T-cell (primary cell): ENCODE measurements at regions not wholly inside any gene's neighbourhood (a gene's known extent, or its start where the extent isn't known, plus 50 kb on each side); places are given as distances from the start of the nearest gene placed in this dataset.

Source experiments
- ATAC-seq, 4 experiments: fragments of 200-7000 bp in 3 of 4; fragments of 150-1000 bp in 1 of 4; cut with Tn5 transposase; replicated peaks in 1 of 4; 1 replicate in 3 of 4; 2 replicates in 1 of 4; pipeline ENCODE4 v1.10.0; 2021; ENCODE audit warnings: moderate library complexity in 3 of 4, mild to moderate bottlenecking in 2 of 4, moderate number of reproducible peaks in 1 of 4
- CTCF ChIA-PET, 2 donors: fragments of 300-600 bp; sonication (Branson Sonifier 250); formaldehyde crosslinking; loops; one replicate each; lab custom pipeline; 2022; ENCODE audit warnings: antibody characterized with exemption in 2 of 2; lab: Charles Lee
- POLR2A ChIA-PET, 2 donors: fragments of 300-600 bp; sonication (Branson Sonifier 250); formaldehyde crosslinking; loops; one replicate each; lab custom pipeline; 2022; ENCODE audit warnings: antibody characterized with exemption in 2 of 2; lab: Charles Lee
- DNase-seq, 35 experiments: peaks; one replicate each; pipeline versions ENCODE4 v3.0.0 to v3.0.0-alpha.2; 2013 to 2023
- H3K27ac ChIP-seq: one replicate; pipeline ENCODE4 v1.5.1; 2013; ENCODE audit warnings: low read length
- H3K27me3 ChIP-seq, 2 experiments: replicated peaks in 1 of 2; 1 replicate in 1 of 2; 2 replicates in 1 of 2; pipeline versions ENCODE4 v1.6.1 to v1.7.0; 2013; ENCODE audit warnings: low read length in 1 of 2, mixed read lengths in 1 of 2; ENCODE audit not compliant: control insufficient read depth in 2 of 2, insufficient read depth in 2 of 2; ENCODE audit errors: extremely low read depth in 1 of 2
- H3K36me3 ChIP-seq, 2 donors: 1 replicate in 1 of 2; 2 replicates in 1 of 2; pipeline versions ENCODE4 v1.6.1 to v1.7.0; 2013; ENCODE audit warnings: low read length in 1 of 2; ENCODE audit not compliant: control insufficient read depth in 2 of 2, insufficient read depth in 1 of 2; ENCODE audit errors: extremely low read depth in 1 of 2
- H3K4me1 ChIP-seq, 2 experiments: 1 replicate in 1 of 2; 2 replicates in 1 of 2; pipeline versions ENCODE4 v1.6.1 to v1.7.0; 2013; ENCODE audit warnings: low read length in 2 of 2, mixed read lengths in 1 of 2; ENCODE audit not compliant: insufficient read depth in 2 of 2, control insufficient read depth in 1 of 2; ENCODE audit errors: extremely low read depth in 1 of 2
- H3K4me3 ChIP-seq, 2 donors: 1 replicate in 1 of 2; 2 replicates in 1 of 2; pipeline versions ENCODE4 v1.5.1 to v1.7.0; 2013; ENCODE audit warnings: mild to moderate bottlenecking in 2 of 2, low read length in 1 of 2, moderate library complexity in 1 of 2; ENCODE audit not compliant: control insufficient read depth in 1 of 2; ENCODE audit errors: extremely low read depth in 1 of 2
- H3K9me3 ChIP-seq: 2 replicates; pipeline ENCODE4 v1.7.0; 2013
- H3K27ac Mint-ChIP-seq, 2 donors: one replicate each; pipeline ENCODE4 v1.8.0; 2020 to 2021; ENCODE audit warnings: mild to moderate bottlenecking in 2 of 2, mixed read lengths in 2 of 2
- H3K27me3 Mint-ChIP-seq, 2 donors: one replicate each; pipeline ENCODE4 v1.8.0; 2021 to 2022; ENCODE audit warnings: mixed read lengths in 2 of 2
- H3K36me3 Mint-ChIP-seq: one replicate; pipeline ENCODE4 v1.8.0; 2021; ENCODE audit warnings: mixed read lengths
- H3K4me1 Mint-ChIP-seq, 3 donors: one replicate each; pipeline ENCODE4 v1.8.0; 2020 to 2022; ENCODE audit warnings: mixed read lengths in 3 of 3, mild to moderate bottlenecking in 1 of 3
- H3K4me3 Mint-ChIP-seq, 3 donors: one replicate each; pipeline ENCODE4 v1.8.0; 2020 to 2022; ENCODE audit warnings: mild to moderate bottlenecking in 3 of 3, mixed read lengths in 3 of 3, moderate library complexity in 3 of 3
- H3K9me3 Mint-ChIP-seq, 3 donors: one replicate each; pipeline ENCODE4 v1.8.0; 2020 to 2022; ENCODE audit warnings: mixed read lengths in 3 of 3
- WGBS: methylation state at CpG from one replicate; pipeline ENCODE4 v1.1.5; 2013; ENCODE audit warnings: missing lambda C conversion rate; ENCODE audit not compliant: insufficient coverage; 5-methylcytosine and 5-hydroxymethylcytosine counted together

- no peaks in the 10 kb centered on the region for H3K4me1 Mint-ChIP-seq
- CTCF ChIA-PET = no interaction called here
These were observed 555.8 kb downstream of the PLA2G4A start for GRCh38 chr1:187384504-187384903.

GRCh38 chr1:187390215-187390818 lies 561.6 kb downstream of the PLA2G4A start:
- no peaks in the 10 kb centered on the region for H3K36me3 ChIP-seq
- H3K9me3 ChIP-seq = no peaks in the 10 kb centered on the region
- Mint-ChIP-seq H3K4me1 (no peaks in the 10 kb centered on the region), H3K9me3 (peaks cover 0 to 1% (median 0%) of the 10 kb centered on the region in 3 donors), H3K4me3 (no peak overlapping the region), H3K27ac (no peak overlapping the region), H3K27me3 (no peaks in the 10 kb centered on the region), H3K36me3 (no peaks in the 10 kb centered on the region)
- no peaks in the 10 kb centered on the region for H3K4me1 ChIP-seq
- ChIA-PET CTCF (interaction anchor here in 1 of 2 donors (0.6 kb wide), 1 partner anchor 55 kb away, joined by 4 read pairs; no protein-coding TSS in a partner anchor), POLR2A (no interaction called here)
- no CpG with 5 or more reads among the region's 3 CpGs for WGBS
- ATAC-seq (no peak), DNase-seq (no peak)
- H3K4me3 ChIP-seq = no peak overlapping the region
- no peak overlapping the region for H3K27ac ChIP-seq
- no peaks in the 10 kb centered on the region for H3K27me3 ChIP-seq

More at GRCh38 chr1:187384504-187384903, 555.8 kb downstream of the PLA2G4A start:
- Mint-ChIP-seq H3K4me3 (no peak overlapping the region), H3K27me3 (no peaks in the 10 kb centered on the region), H3K27ac (no peak overlapping the region), H3K36me3 (no peaks in the 10 kb centered on the region), H3K9me3 (peaks cover 0 to 5% (median 0%) of the 10 kb centered on the region in 3 donors)
- ATAC-seq (no peak), DNase-seq (no peak)
- Histone ChIP-seq H3K27ac (no peak overlapping the region), H3K4me1 (no peaks in the 10 kb centered on the region), H3K4me3 (no peak overlapping the region), H3K27me3 (no peaks in the 10 kb centered on the region), H3K36me3 (no peaks in the 10 kb centered on the region), H3K9me3 (no peaks in the 10 kb centered on the region)
- WGBS = 57% methylated on average over 1 of the region's 2 CpGs
- POLR2A ChIA-PET = no interaction called here

- no peak for DNase-seq
- no peak overlapping the region for H3K27ac Mint-ChIP-seq
- H3K4me1 Mint-ChIP-seq = no peaks in the 10 kb centered on the region
- H3K4me1 ChIP-seq = no peaks in the 10 kb centered on the region
- H3K4me3 Mint-ChIP-seq = no peak overlapping the region
- H3K36me3 ChIP-seq = no peaks in the 10 kb centered on the region
- peaks cover 2 to 17% (median 16%) of the 10 kb centered on the region in 3 donors for H3K9me3 Mint-ChIP-seq
- no peaks in the 10 kb centered on the region for H3K27me3 Mint-ChIP-seq
- no peak overlapping the region for H3K4me3 ChIP-seq
- H3K36me3 Mint-ChIP-seq = no peaks in the 10 kb centered on the region
- peaks cover 0 to 2% of the 10 kb centered on the region in 2 experiments for H3K27me3 ChIP-seq
- no peak for ATAC-seq
- ChIA-PET CTCF (no interaction called here), POLR2A (no interaction called here)
- H3K27ac ChIP-seq = no peak overlapping the region
- no peaks in the 10 kb centered on the region for H3K9me3 ChIP-seq
These were observed 567.5 kb downstream of the PLA2G4A start for GRCh38 chr1:187396226-187396625.

DNA sequence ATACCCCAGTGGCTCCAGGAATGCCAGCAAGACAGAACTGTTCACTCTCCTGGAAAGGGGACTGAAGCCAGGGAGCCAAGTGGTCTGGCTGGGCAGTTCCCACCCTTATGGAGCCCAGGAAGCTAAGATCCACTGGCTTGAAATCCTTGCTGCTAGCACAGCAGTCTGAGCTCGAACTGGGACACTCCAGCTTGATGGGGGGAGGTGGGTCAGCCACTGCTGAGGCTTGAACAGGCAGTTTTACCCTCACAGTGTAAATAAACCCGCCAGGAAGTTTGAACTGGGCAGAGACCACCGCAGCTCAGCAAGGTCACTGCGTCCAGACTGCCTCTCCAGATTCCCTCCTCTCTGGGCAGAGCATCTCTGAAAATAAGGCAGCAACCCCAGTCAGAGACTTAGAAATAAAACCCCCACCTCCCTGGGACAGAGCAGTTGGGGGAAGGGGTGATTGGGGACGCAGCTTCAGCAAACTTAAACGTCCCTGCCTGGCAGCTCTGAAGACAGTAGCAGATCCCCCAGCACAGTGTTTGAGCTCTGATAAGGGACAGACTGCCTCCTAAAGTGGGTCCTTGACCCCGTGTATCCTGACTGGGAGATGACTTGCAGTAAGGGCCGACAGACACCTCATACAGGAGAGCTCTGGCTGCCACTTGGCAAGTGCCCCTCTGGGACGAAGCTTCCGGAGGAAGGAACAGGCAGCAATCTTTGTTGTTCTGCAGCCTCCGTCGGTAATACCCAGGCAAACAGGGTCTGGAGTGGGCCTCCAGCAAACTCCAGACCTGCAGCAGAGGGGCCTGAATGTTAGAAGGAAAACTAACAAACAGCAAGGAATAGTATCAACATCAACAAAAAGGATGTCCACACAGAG lies 568.4 kb downstream of the PLA2G4A start:
- ChIA-PET POLR2A (no interaction called here), CTCF (no interaction called here)
- Histone ChIP-seq H3K9me3 (no peaks in the 10 kb centered on the region), H3K4me1 (no peaks in the 10 kb centered on the region), H3K36me3 (no peaks in the 10 kb centered on the region), H3K4me3 (no peak overlapping the region), H3K27ac (no peak overlapping the region), H3K27me3 (peaks cover 0 to 2% of the 10 kb centered on the region in 2 experiments)
- Mint-ChIP-seq H3K27ac (no peak overlapping the region), H3K4me3 (no peak overlapping the region), H3K9me3 (peaks cover 2 to 17% (median 16%) of the 10 kb centered on the region in 3 donors), H3K27me3 (no peaks in the 10 kb centered on the region), H3K4me1 (no peaks in the 10 kb centered on the region), H3K36me3 (no peaks in the 10 kb centered on the region)
- no peak for ATAC-seq
- WGBS = 66% methylated on average over 11 of the region's 12 CpGs
- DNase-seq = no peak

DNA sequence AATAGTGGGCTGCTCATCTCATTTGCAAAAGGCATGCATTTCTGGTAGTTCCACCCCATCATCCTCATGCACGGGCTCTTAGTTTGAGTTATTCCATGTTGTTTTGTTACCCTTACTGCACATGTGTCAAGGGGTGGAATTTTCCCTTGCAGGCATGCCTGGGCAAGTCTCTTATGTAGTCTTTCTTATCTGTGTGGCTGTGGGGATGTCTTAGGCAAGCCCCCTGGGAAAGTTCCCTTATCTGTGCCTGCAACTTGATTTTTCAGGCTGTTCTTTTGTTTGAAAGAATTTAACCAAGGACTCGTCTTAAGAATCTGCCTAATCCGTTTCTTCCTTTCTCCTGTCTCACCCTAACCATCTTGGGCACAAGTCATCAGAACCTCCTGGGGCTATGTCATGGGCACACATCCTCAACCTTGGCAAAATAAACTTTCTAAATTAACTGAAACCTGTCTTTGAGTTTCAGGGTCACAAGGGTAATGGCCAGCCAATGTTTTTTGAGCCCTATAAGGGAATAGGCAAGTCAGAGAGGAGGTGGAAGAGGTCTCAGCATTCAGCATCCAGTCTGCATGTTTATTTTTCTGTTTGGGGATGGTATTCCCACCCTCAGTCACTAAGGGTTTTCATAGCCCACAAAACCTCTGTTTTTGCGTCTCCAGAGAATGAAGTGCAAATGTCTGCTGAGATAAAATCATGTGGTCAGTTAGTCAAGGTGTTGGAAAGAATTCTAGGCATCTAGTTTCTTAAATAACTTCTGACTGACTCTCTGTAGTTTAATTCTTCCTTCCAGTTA lies 579.7 kb downstream of the PLA2G4A start:
- H3K4me1 ChIP-seq = no peaks in the 10 kb centered on the region
- H3K4me3 ChIP-seq = no peak overlapping the region
- Mint-ChIP-seq H3K27ac (no peak overlapping the region), H3K4me1 (no peaks in the 10 kb centered on the region), H3K4me3 (no peak overlapping the region), H3K9me3 (peaks cover 0 to 22% (median 5%) of the 10 kb centered on the region in 3 donors), H3K36me3 (no peaks in the 10 kb centered on the region), H3K27me3 (no peaks in the 10 kb centered on the region)
- no peaks in the 10 kb centered on the region for H3K27me3 ChIP-seq
- POLR2A ChIA-PET = no interaction called here
- H3K27ac ChIP-seq = no peak overlapping the region
- CTCF ChIA-PET = no interaction called here
- DNase-seq = no peak
- H3K36me3 ChIP-seq = no peaks in the 10 kb centered on the region
- WGBS = no CpG with 5 or more reads among the region's 4 CpGs
- no peak for ATAC-seq
- H3K9me3 ChIP-seq = no peaks in the 10 kb centered on the region

DNA sequence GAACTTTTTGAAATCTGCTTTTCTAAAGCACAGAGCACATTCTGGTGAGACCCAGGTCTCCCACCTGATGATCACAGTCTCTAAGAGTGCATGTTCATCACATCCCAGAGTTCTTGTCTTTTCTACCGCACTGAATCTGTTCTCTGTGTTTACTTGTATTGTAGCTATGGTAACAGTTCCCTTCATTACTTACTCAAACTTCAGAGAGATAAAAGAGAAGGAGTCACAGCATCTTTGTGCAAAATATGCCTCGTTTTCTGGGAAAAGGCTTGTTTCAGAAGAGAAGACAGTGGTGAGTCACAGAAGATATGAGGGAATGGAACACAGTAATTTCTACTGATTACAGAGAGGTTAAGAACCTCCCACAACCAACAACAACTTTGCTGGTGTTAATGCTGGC lies 580.6 kb downstream of the PLA2G4A start:
- CTCF ChIA-PET = no interaction called here
- Mint-ChIP-seq H3K4me1 (no peaks in the 10 kb centered on the region), H3K9me3 (peaks cover 0 to 22% (median 5%) of the 10 kb centered on the region in 3 donors), H3K4me3 (no peak overlapping the region), H3K27ac (no peak overlapping the region), H3K27me3 (no peaks in the 10 kb centered on the region), H3K36me3 (no peaks in the 10 kb centered on the region)
- no CpG with 5 or more reads among the region's 2 CpGs for WGBS
- Histone ChIP-seq H3K9me3 (no peaks in the 10 kb centered on the region), H3K27me3 (no peaks in the 10 kb centered on the region), H3K4me1 (no peaks in the 10 kb centered on the region), H3K4me3 (no peak overlapping the region), H3K27ac (no peak overlapping the region), H3K36me3 (no peaks in the 10 kb centered on the region)
- POLR2A ChIA-PET = no interaction called here
- ATAC-seq (no peak), DNase-seq (no peak)
